Activated CD4-positive, alpha-beta memory T cell treated with anti-CD3 and anti-CD28 coated beads, Interleukin-2, amount 10 ng/mL, durations not matched to agents 7 days and 5 days (primary cell): ENCODE measurements at regions not wholly inside any gene's neighbourhood (a gene's known extent, or its start where the extent isn't known, plus 50 kb on each side); places are given as distances from the start of the nearest gene placed in this dataset.
"Not testable (repeated sequence)": the region's sequence is repeated elsewhere in the genome, so short reads cannot be mapped to it uniquely, and the experiment has no call there.

Experiments used
- CTCF ChIA-PET: fragments of 350-600 bp; sonication (Branson Sonifier 250); formaldehyde crosslinking; loops from one replicate; lab custom pipeline; 2021; ENCODE audit warnings: antibody characterized with exemption, inconsistent platforms; lab: Charles Lee
- POLR2A ChIA-PET: fragments of 350-600 bp; sonication (Branson Sonifier 250); formaldehyde crosslinking; loops from one replicate; lab custom pipeline; 2021; ENCODE audit warnings: antibody characterized with exemption; lab: Charles Lee
- DNase-seq: peaks from one replicate; pipeline ENCODE4 v3.0.0-alpha.2; 2020
- H3K27ac Mint-ChIP-seq: one replicate; pipeline ENCODE4 v1.8.0; 2021; ENCODE audit warnings: mild to moderate bottlenecking, mixed read lengths
- H3K27me3 Mint-ChIP-seq: one replicate; pipeline ENCODE4 v1.8.0; 2021; ENCODE audit warnings: mixed read lengths
- H3K36me3 Mint-ChIP-seq: one replicate; pipeline ENCODE4 v1.8.0; 2021; ENCODE audit warnings: low read depth, mixed read lengths
- H3K4me1 Mint-ChIP-seq: one replicate; pipeline ENCODE4 v1.8.0; 2021; ENCODE audit warnings: mixed read lengths
- H3K4me3 Mint-ChIP-seq: one replicate; pipeline ENCODE4 v1.8.0; 2021; ENCODE audit warnings: mild to moderate bottlenecking, mixed read lengths
- H3K9me3 Mint-ChIP-seq: one replicate; pipeline ENCODE4 v1.8.0; 2021; ENCODE audit warnings: mixed read lengths

DNA sequence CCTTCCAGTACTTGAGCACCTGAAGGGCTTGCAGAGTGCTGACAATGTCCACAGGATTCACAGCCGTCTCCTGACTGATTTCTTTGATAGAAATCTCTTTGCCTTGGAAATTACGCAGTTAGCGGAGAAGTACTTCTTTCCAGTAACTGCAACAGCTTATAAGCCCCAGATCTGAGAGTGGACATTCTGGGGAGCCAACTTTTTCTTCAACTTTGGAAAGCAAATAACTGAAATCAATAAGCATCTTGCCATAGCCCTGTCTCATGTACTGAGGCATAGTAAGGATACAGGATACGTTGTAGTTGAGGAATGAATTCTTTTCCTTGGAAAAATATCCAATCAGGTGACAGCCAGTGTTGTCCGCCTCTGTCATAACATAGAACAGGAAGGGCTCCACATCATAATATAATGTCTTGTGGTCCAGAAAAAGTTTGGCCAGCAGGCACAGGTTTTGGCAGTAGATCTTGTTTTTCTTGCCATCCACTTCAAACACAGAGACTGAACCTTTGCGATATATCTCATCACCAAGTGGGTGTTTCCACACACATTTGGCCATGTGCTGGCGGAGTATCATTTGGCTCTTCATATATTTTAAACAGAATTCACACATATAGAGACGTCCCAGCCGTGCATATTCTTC, 711.1 kb upstream of the DIAPH2 start:
- H3K27me3 Mint-ChIP-seq, H3K4me1 Mint-ChIP-seq, CTCF ChIA-PET, H3K4me3 Mint-ChIP-seq, H3K36me3 Mint-ChIP-seq, H3K9me3 Mint-ChIP-seq, DNase-seq, H3K27ac Mint-ChIP-seq, POLR2A ChIA-PET: not testable (repeated sequence)

DNA sequence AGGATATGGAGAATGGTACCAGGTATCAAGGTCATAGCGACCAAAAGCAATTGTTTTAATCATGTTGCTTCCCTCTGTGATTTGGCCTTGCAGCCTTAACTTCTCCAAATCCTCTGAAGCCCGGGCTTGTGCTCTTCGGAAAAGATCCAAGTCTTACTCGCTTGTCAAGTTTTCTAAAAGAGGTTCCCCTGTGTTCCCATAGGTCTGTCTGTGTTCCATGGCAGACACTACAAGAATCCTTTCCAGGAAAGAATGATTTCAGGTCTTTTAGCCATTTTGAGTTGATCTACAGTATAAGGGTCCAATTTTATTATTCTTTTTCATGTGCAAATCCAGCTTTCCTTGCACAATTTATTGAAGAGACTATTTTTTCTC, 710.6 kb upstream of the DIAPH2 start:
- no peaks in the 10 kb centered on the region for H3K27me3 Mint-ChIP-seq
- no peak overlapping the region for H3K27ac Mint-ChIP-seq
- no peaks in the 10 kb centered on the region for H3K36me3 Mint-ChIP-seq
- H3K9me3 Mint-ChIP-seq = no peaks in the 10 kb centered on the region
- CTCF ChIA-PET = no interaction called here
- no peak overlapping the region for H3K4me3 Mint-ChIP-seq
- no peaks in the 10 kb centered on the region for H3K4me1 Mint-ChIP-seq
- no peak for DNase-seq
- POLR2A ChIA-PET = no interaction called here

GRCh38 chrX:95974890-95975289, 709.8 kb upstream of the DIAPH2 start:
- ChIA-PET POLR2A (no interaction called here), CTCF (no interaction called here)
- no peak overlapping the region for H3K27ac Mint-ChIP-seq
- no peaks in the 10 kb centered on the region for H3K4me1 Mint-ChIP-seq
- H3K27me3 Mint-ChIP-seq = no peaks in the 10 kb centered on the region
- H3K4me3 Mint-ChIP-seq = no peak overlapping the region
- H3K36me3 Mint-ChIP-seq = no peaks in the 10 kb centered on the region
- no peaks in the 10 kb centered on the region for H3K9me3 Mint-ChIP-seq
- no peak for DNase-seq

DNA sequence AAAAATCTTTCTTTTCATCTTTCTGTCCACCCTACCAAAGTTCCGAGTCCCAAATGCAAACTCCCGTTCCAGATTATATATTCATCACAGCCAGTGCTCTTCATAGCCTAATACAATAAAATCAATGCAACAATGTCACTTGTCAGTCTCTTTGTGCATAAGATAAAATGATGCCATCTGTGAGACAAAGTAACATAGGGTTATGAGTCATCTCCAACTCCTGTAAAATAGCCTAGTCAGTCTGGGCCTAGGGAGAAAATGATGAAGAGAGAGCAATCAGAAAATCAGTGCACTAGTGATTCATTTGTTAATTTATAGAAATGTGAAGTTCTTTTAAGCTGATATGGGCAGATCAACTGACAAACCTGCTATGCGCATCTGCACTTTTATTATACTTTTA, 689.1 kb upstream of the DIAPH2 start:
- Mint-ChIP-seq H3K4me3 (no peak overlapping the region), H3K27ac (no peak overlapping the region), H3K4me1 (no peaks in the 10 kb centered on the region), H3K36me3 (no peaks in the 10 kb centered on the region), H3K27me3 (no peaks in the 10 kb centered on the region), H3K9me3 (no peaks in the 10 kb centered on the region)
- no peak for DNase-seq
- ChIA-PET POLR2A (no interaction called here), CTCF (no interaction called here)

GRCh38 chrX:95996294-95996693, 688.3 kb upstream of the DIAPH2 start:
- no peaks in the 10 kb centered on the region for H3K36me3 Mint-ChIP-seq

DNA sequence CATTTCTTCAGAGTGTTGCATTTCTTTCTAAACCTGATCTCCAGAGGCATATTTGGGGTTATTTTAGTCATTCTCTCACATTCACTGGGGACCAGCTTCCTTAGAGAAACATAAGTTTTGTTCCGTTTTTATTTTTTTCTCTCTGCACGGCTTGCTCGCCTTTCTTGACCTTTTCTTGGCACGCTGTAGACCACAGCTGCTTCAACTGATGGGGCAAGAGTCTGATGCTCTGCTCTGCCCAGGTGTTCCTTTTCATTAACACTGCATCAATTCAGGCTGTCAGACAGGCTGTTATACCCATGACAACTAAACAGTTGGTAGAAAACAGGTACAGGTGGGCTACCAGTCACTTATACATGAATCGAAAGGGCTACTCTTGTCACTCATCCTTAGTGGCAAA, 682.2 kb upstream of the DIAPH2 start:
- ChIA-PET POLR2A (no interaction called here), CTCF (no interaction called here)
- Mint-ChIP-seq H3K27me3 (no peaks in the 10 kb centered on the region), H3K4me1 (no peaks in the 10 kb centered on the region), H3K4me3 (no peak overlapping the region), H3K36me3 (no peaks in the 10 kb centered on the region), H3K9me3 (no peaks in the 10 kb centered on the region), H3K27ac (no peak overlapping the region)
- no peak for DNase-seq

More at GRCh38 chrX:95996294-95996693, 688.3 kb upstream of the DIAPH2 start:
- no peaks in the 10 kb centered on the region for H3K27me3 Mint-ChIP-seq
- DNase-seq = no peak
- no peaks in the 10 kb centered on the region for H3K4me1 Mint-ChIP-seq
- H3K27ac Mint-ChIP-seq = no peak overlapping the region
- ChIA-PET POLR2A (no interaction called here), CTCF (no interaction called here)
- no peaks in the 10 kb centered on the region for H3K9me3 Mint-ChIP-seq
- no peak overlapping the region for H3K4me3 Mint-ChIP-seq

- Mint-ChIP-seq H3K9me3 (no peaks in the 10 kb centered on the region), H3K4me3 (no peak overlapping the region), H3K36me3 (no peaks in the 10 kb centered on the region), H3K4me1 (no peaks in the 10 kb centered on the region), H3K27ac (no peak overlapping the region), H3K27me3 (no peaks in the 10 kb centered on the region)
- no peak for DNase-seq
- CTCF ChIA-PET = no interaction called here
- POLR2A ChIA-PET = no interaction called here
These were observed 680.3 kb upstream of the DIAPH2 start for GRCh38 chrX:96004386-96004785.

- no peak for DNase-seq
- Mint-ChIP-seq H3K27me3 (no peaks in the 10 kb centered on the region), H3K4me3 (no peak overlapping the region), H3K36me3 (no peaks in the 10 kb centered on the region), H3K9me3 (no peaks in the 10 kb centered on the region), H3K27ac (no peak overlapping the region), H3K4me1 (no peaks in the 10 kb centered on the region)
- ChIA-PET CTCF (no interaction called here), POLR2A (no interaction called here)
These were observed 678.4 kb upstream of the DIAPH2 start for GRCh38 chrX:96006281-96006680.

DNA sequence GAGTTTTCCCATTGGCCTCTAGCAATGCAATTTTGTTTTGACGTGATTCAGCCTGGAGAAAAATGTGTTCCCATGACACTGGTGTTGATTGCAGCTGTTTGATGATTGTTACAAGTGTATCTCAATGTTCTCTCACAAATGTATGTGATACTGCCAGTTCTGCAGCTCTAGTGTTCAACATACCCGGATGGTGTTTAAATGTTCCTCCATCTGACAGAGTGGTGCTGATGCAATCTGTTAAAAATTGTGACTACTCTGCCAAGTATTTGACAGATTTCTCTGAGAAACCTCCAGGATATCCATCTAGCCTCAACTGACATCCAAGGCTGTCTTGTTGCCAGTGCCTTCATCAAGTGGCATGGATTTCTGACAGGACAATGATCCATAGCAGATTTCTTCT, 657.2 kb upstream of the DIAPH2 start:
- no peaks in the 10 kb centered on the region for H3K27me3 Mint-ChIP-seq
- ChIA-PET POLR2A (no interaction called here), CTCF (no interaction called here)

DNA sequence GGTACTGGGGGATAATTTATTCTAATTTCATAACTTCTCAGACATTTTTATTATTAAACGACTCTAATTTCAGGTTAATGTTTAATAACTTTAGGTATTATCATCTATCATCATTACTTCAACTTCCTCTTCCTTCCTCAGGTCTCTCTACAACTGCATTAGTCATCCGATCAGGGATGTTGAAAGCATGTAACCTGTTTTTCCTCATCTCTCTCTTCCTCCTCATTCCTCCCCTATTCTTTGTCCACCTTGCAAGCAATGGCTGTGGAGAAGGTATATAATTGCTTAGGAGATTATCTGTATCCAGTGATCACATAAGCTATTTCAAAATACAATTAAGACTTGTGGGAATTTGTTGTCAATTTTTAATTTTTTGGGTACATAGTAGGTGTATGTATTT, 632.6 kb upstream of the DIAPH2 start:
- Mint-ChIP-seq H3K27me3 (no peaks in the 10 kb centered on the region), H3K4me1 (no peaks in the 10 kb centered on the region), H3K27ac (no peak overlapping the region), H3K9me3 (peaks cover 2% of the 10 kb centered on the region), H3K4me3 (no peak overlapping the region), H3K36me3 (no peaks in the 10 kb centered on the region)
- no peak for DNase-seq
- POLR2A ChIA-PET = no interaction called here
- CTCF ChIA-PET = no interaction called here

More for the DNA sequence above, 657.2 kb upstream of the DIAPH2 start:
- Mint-ChIP-seq H3K4me3 (no peak overlapping the region), H3K9me3 (no peaks in the 10 kb centered on the region), H3K4me1 (no peaks in the 10 kb centered on the region), H3K36me3 (no peaks in the 10 kb centered on the region), H3K27ac (no peak overlapping the region)
- no peak for DNase-seq

DNA sequence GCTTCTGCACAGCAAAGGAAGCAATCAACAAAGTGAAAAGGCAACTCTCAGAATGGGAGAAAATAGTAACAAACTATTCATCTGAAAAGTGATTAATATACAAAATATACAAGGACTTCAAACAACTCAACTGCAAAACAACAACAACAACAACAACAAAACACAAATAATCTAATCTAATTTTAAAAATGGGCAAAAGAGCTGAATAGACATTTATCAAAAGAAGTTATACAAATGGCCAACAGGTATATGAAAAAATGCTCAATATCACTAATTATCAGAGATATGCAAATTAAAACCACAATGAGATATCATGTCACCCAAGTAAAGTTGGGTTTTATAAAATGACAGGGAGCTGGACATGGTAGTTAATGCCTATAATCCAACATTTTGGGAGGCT, 602.8 kb upstream of the DIAPH2 start:
- H3K27me3 Mint-ChIP-seq = no peaks in the 10 kb centered on the region
- H3K4me1 Mint-ChIP-seq = no peaks in the 10 kb centered on the region
- H3K27ac Mint-ChIP-seq = no peak overlapping the region
- no peak for DNase-seq
- H3K36me3 Mint-ChIP-seq = no peaks in the 10 kb centered on the region
- CTCF ChIA-PET = no interaction called here
- no peak overlapping the region for H3K4me3 Mint-ChIP-seq
- peaks cover 2% of the 10 kb centered on the region for H3K9me3 Mint-ChIP-seq
- POLR2A ChIA-PET = no interaction called here

DNA sequence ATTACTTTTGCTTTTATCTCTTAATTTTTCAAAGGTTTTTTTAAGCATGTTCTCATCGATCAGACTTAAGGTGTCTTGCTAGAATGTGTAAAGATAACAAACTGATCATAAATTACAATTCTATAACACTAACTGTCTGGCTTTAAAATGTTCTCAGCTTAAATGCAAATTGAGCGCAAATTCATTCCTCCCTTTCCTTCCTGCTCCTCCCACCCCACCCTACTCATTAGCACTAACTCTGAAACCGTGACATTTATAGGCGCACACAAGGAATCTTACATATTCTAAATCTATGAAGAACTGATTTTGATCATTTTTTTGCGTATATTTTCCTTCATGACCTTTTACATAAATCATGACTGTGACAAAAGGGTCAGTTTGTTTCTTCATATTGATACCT, 590.0 kb upstream of the DIAPH2 start:
- no peak for DNase-seq
- POLR2A ChIA-PET = no interaction called here
- no peak overlapping the region for H3K4me3 Mint-ChIP-seq
- no peaks in the 10 kb centered on the region for H3K36me3 Mint-ChIP-seq
- CTCF ChIA-PET = interaction anchor here (0.6 kb wide), 1 partner anchor 276 kb away, joined by 3 read pairs; no protein-coding TSS in a partner anchor
- no peak overlapping the region for H3K27ac Mint-ChIP-seq
- H3K9me3 Mint-ChIP-seq = no peaks in the 10 kb centered on the region
- no peaks in the 10 kb centered on the region for H3K4me1 Mint-ChIP-seq
- no peaks in the 10 kb centered on the region for H3K27me3 Mint-ChIP-seq

DNA sequence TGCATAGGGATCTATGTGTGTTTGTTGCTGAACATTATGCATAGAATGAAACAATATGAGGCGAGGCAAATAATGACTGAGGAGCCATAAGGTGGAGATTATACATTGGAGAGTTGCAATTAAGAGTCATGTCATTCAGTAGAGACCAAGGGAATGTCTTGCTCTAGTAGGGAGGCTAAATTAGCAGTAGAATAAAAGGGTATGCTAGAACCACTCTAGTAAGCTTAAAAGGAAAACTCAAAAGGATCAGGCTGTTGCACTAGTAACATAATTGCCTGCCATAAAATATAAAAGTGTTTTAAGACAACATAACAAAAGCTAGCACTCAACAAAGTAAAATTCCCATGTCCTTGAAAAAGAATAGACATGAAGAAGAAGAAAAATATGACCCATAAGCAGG, 586.2 kb upstream of the DIAPH2 start:
- H3K27ac Mint-ChIP-seq = no peak overlapping the region
- H3K4me1 Mint-ChIP-seq = no peaks in the 10 kb centered on the region
- ChIA-PET POLR2A (no interaction called here), CTCF (no interaction called here)
- H3K4me3 Mint-ChIP-seq = no peak overlapping the region
- H3K9me3 Mint-ChIP-seq = no peaks in the 10 kb centered on the region
- no peak for DNase-seq
- H3K27me3 Mint-ChIP-seq = no peaks in the 10 kb centered on the region
- H3K36me3 Mint-ChIP-seq = no peaks in the 10 kb centered on the region

- H3K36me3 Mint-ChIP-seq = no peaks in the 10 kb centered on the region
These were observed 581.6 kb upstream of the DIAPH2 start for GRCh38 chrX:96102997-96103396.

More at GRCh38 chrX:96102997-96103396, 581.6 kb upstream of the DIAPH2 start:
- ChIA-PET POLR2A (no interaction called here), CTCF (no interaction called here)
- no peak overlapping the region for H3K4me3 Mint-ChIP-seq
- DNase-seq = no peak
- H3K27ac Mint-ChIP-seq = no peak overlapping the region
- H3K27me3 Mint-ChIP-seq = no peaks in the 10 kb centered on the region
- peaks cover 2% of the 10 kb centered on the region for H3K9me3 Mint-ChIP-seq
- no peaks in the 10 kb centered on the region for H3K4me1 Mint-ChIP-seq
